ENCODE measurements at regions not wholly inside any gene's neighbourhood (a gene's known extent, or its start where the extent isn't known, plus 50 kb on each side); places are given as distances from the start of the nearest gene placed in this dataset.

DNA sequence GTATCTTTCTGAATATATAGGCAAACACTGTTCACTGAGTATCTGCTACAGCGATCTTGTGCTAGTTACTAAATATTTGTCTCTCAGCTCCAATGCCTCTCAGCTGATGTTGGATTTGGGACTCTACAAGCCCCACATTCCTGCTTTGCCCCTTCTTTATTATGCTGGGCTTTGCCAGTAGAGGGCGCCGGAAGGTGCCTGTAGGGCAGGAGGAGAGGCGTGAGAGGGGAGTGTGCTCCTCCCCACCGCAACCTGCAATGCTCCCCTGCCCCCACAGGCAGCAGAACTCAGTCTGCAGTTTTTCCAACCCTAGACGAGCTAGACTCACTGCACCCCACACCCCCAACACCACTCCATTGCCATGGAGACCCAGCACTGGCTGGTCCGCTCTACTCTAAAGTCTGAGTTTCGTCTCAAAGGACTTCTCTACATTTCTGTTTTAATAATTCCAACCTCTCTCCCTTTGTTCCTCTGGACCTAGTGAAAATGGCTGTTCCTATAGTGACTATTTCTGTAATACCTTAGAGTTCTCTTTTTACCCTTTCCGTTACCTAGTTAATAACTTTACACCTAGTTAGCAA is 337.6 kb downstream of the CCSER2 start:
- H2BK15ac ChIP-seq (ENCODE audit: low read depth, low read length): no peak overlapping the region
- no peak overlapping the region for H2AFZ ChIP-seq (replicated peaks; ENCODE audit: low read length, poor library complexity)
- TF ChIP-seq BHLHE40 (IDR thresholded peaks at IDR 0.05; ENCODE audit: low read depth, low read length): no peak
- TF ChIP-seq, protein P1, sequence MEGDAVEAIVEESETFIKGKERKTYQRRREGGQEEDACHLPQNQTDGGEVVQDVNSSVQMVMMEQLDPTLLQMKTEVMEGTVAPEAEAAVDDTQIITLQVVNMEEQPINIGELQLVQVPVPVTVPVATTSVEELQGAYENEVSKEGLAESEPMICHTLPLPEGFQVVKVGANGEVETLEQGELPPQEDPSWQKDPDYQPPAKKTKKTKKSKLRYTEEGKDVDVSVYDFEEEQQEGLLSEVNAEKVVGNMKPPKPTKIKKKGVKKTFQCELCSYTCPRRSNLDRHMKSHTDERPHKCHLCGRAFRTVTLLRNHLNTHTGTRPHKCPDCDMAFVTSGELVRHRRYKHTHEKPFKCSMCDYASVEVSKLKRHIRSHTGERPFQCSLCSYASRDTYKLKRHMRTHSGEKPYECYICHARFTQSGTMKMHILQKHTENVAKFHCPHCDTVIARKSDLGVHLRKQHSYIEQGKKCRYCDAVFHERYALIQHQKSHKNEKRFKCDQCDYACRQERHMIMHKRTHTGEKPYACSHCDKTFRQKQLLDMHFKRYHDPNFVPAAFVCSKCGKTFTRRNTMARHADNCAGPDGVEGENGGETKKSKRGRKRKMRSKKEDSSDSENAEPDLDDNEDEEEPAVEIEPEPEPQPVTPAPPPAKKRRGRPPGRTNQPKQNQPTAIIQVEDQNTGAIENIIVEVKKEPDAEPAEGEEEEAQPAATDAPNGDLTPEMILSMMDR (conservative IDR thresholded peaks at IDR 0.05; ENCODE audit: low read depth, low read length): 0 out of 2 replicates have a peak, but pooled peaks have one; percentile 18
- in situ Hi-C loops (cut with MboI; ENCODE audit: low sequenced_read_pairs) (no loop called here), intact Hi-C loops (cut with micrococcal nuclease) (no loop called here), dilution Hi-C loops (cut with HindIII; ENCODE audit: low sequenced_read_pairs, unreplicated experiment) (no loop called here)
- H3K9me1 ChIP-seq (ENCODE audit: insufficient read depth, low read length): no peaks in the 10 kb centered on the region
- H2AK5ac ChIP-seq (ENCODE audit: low read depth, low read length): no peak overlapping the region
- ATAC-seq (ENCODE audit: low read depth): no peak
- no peak overlapping the region for H3K4ac ChIP-seq (ENCODE audit: low read depth, low read length)
- H3K9ac ChIP-seq (ENCODE audit: low read depth, low read length): no peak overlapping the region
- no peak overlapping the region for H3K4me2 ChIP-seq (ENCODE audit: low read depth, low read length)
- H3K14ac ChIP-seq (replicated peaks; ENCODE audit: low read depth, low read length): no peak overlapping the region
- no peaks in the 10 kb centered on the region for H3K4me1 ChIP-seq (ENCODE audit: control insufficient read depth, insufficient read depth, low read length)
- no peaks in the 10 kb centered on the region for H3K36me3 ChIP-seq (ENCODE audit: control insufficient read depth, insufficient read depth, low read length)
- no peak overlapping the region for H3K56ac ChIP-seq (ENCODE audit: extremely low read depth, insufficient read depth, low read length)
- no peak overlapping the region for H2BK5ac ChIP-seq (ENCODE audit: low read depth, low read length, poor library complexity, severe bottlenecking)
- no peak overlapping the region for H4K91ac ChIP-seq (ENCODE audit: insufficient read depth, low read depth, low read length)
- H3K79me1 ChIP-seq (ENCODE audit: low read depth in 1 of 2, low read length in 2 of 2): no peaks in the 10 kb centered on the region
- H2BK120ac ChIP-seq (ENCODE audit: low read depth, low read length): no peak overlapping the region
- ChIA-PET POLR2A (ENCODE audit: unreplicated experiment) (no interaction called here), CTCF (no interaction called here)
- no peak for DNase-seq
- no peaks in the 10 kb centered on the region for H4K20me1 ChIP-seq (ENCODE audit: insufficient read depth, low read length)
- no peak overlapping the region for H2BK20ac ChIP-seq (ENCODE audit: low read depth, low read length)
- no peak overlapping the region for H3K4me3 ChIP-seq (ENCODE audit: insufficient read depth, low read depth, low read length)
- H3K23ac ChIP-seq (ENCODE audit: low read depth, low read length): no peak overlapping the region
- no peak overlapping the region for H3K27ac ChIP-seq (ENCODE audit: insufficient read depth, low read length)
- no TSS peak for BruUV-seq (replicated peaks)
- no peak overlapping the region for H4K8ac ChIP-seq (ENCODE audit: low read depth in 2 of 2, low read length in 2 of 2)
- WGBS, 2 experiments (ENCODE audit: extremely low coverage in 2 of 2, insufficient read length in 1 of 2): no CpG with 5 or more reads among the region's 9 CpGs
- H3K27me3 ChIP-seq (ENCODE audit: control insufficient read depth, insufficient read depth, low read length): no peaks in the 10 kb centered on the region
- H3K18ac ChIP-seq (ENCODE audit: low read depth, low read length): no peak overlapping the region
- no peak overlapping the region for H4K5ac ChIP-seq (ENCODE audit: low read depth, low read length)
- H2AK9ac ChIP-seq (replicated peaks; ENCODE audit: low read depth, low read length, poor library complexity): no peak overlapping the region
- peaks cover 5% of the 10 kb centered on the region; the same call in 1 of the 2 replicates for H3K9me3 ChIP-seq (ENCODE audit: control insufficient read depth, insufficient read depth, low read length)
